ENCODE measurements at regions not wholly inside any gene's neighbourhood (a gene's known extent, or its start where the extent isn't known, plus 50 kb on each side); places are given as distances from the start of the nearest gene placed in this dataset.
"Not testable (repeated sequence)": the region's sequence is repeated elsewhere in the genome, so short reads cannot be mapped to it uniquely, and the experiment has no call there.

- not testable (repeated sequence) for DNase-seq
These were observed 127.9 kb downstream of the ARRDC4 start for GRCh38 chr15:98088307-98088945.

- DNase-seq = not testable (repeated sequence)
These were observed 128.8 kb downstream of the ARRDC4 start for GRCh38 chr15:98089352-98089751.

DNA sequence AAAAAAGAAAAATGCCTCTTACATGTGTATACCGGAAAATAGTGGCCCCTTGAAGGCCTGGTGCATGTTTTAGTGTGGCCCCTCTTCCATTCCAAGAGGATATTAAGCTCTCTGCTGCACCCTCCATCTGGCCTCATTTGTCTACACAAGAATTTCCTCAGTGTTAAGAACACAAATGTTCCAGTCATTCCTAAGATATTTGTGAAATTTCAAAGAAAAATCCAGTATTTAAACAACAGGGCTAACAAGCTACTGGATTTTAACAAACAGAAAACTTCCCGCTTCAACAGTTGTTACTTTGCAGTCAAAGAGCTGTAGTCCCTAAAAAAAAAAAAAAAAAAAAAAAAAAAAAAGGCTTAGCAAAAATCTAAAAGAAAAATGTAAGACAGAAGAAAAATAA is 137.5 kb downstream of the ARRDC4 start:
- not testable (repeated sequence) for DNase-seq

DNA sequence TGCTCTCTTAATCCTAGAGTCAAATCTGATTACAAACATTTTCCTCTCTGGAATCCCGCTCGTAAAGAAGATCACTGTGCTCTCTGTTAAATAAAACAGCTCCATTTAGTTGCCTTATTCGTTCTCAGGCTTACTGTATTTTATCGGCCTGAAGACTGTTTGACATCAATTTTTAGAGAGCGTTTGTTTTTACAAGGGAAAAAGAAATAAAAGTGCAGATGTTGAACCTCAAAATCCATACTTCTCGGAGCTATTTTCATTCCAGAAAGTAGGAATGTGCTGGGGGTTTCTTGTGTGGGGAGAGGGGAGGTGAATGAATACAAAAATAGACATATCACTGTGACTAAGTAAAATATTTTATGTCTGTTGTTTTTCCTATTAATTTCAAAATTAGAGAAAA is 140.1 kb downstream of the ARRDC4 start:
- DNase-seq = not testable (repeated sequence)

DNA sequence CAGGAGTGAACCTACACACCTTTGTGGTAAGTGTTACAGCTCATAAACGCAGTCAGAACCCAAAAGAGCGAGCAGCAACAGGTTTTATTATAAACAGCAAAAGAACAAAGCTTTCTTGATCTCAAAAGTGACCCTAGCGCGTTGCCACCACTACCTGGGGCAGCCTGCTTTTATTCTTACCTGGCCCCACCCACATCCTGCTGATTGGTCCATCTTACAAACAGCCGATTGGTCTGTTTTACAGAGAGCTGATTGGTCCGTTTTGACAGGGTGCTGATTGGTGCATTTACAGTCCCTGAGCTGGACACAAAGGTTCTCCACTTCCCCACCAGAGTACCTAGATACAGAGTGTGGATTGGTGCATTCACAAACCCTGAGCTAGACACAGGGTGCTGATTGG is 143.1 kb downstream of the ARRDC4 start:
- no peak for DNase-seq

- DNase-seq = not testable (repeated sequence)
These were observed 144.1 kb downstream of the ARRDC4 start for GRCh38 chr15:98104386-98105151.

- DNase-seq = not testable (repeated sequence)
These were observed 146.2 kb downstream of the ARRDC4 start for GRCh38 chr15:98106615-98107194.

DNA sequence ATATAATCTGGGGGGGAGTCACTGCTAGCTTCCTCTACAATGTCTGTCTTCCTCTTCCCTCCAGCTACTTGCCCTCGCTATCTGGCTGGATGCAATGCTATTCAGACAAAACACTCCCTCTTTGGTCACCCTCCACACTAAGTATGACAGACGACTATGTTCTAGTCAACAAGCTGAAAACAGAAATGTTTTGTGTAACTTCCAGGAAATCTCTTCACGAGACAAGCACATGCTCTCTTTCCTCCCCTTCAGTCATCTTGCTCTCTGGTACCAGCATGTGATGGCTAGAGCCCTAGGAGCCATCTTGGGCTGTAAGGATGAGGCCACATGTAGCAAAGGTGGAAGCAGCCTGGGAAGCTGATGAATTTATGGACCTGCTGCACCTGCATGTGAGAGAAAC is 151.3 kb downstream of the ARRDC4 start:
- DNase-seq = no peak

DNA sequence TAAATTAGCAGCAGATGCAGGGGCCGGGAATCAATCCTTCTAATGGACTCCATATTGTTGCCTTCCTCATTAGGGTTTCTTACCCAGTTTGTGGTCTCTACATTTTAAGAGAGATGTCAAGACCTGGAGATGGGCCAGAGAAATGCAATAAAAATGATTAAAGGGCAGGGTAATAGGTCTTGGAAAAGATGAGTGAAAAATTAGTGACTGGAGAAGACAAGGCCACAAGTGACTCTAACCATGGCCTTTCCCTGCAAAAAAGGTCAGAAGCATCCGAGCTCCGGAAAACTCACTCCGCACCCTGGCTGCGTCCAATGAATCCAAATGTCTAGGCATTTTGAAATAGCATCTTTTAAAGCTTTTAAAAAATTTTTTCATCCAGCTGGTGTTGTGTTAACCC is 152.8 kb downstream of the ARRDC4 start:
- no peak for DNase-seq

DNA sequence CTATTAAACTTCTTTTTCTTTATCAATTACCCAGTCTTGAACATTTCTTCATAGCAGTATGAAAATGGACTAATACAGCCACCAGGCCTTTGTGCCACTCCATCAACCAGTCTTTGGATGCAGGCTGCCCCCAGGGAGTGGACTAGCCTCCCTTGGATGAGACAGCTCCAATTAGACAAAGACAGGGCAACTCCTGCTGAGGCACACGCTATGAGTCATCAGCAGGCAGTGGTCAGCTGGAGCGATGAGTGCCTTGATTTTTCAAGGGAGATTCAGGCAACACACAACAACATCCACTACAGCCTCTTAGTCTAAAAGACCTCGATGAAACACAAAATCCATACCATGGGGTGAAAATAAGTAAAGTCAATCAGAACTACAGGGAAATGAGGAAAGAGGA is 160.1 kb downstream of the ARRDC4 start:
- DNase-seq = no peak

- DNase-seq = no peak
These were observed 161.0 kb downstream of the ARRDC4 start for GRCh38 chr15:98121536-98121935.

DNA sequence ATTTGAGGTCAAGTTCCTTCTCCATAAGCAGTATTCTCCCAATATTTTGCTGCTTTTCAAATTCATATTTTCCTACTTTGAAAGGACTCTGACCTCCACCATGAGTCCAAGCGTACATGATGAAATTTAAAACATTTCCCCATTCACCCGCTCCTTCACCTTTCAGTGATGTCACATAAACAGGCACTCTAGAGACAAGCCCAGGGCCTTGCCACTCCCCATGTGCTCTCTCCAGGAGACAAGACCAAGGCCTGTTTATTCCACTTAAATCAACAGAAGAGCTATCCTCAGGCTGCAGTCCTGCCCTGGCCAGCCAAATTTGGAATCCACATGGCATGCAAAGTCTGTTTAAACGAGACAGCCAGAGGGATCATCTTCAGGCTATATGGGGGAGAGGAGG is 161.5 kb downstream of the ARRDC4 start:
- no peak for DNase-seq

DNA sequence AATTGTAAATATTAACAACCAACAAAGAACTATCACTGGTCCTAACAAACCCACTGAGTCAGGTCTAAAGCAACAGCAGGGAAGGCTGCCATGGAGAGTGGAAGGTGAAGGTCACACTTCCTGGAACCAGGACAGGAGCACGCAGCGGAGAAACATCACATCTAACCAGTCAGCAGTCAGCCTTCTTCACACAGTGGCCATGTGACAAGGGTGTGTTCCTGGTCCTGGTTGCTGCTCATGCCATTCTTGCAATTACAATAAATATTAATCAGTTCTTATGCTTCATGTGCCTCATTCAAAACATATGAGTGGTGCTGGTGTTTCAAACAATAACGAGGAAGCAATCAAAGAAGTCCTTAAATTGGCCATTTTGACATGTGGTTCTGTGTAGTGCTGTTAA is 162.8 kb downstream of the ARRDC4 start:
- DNase-seq = no peak

- no peak for DNase-seq
These were observed 163.3 kb downstream of the ARRDC4 start for GRCh38 chr15:98123834-98124233.

DNA sequence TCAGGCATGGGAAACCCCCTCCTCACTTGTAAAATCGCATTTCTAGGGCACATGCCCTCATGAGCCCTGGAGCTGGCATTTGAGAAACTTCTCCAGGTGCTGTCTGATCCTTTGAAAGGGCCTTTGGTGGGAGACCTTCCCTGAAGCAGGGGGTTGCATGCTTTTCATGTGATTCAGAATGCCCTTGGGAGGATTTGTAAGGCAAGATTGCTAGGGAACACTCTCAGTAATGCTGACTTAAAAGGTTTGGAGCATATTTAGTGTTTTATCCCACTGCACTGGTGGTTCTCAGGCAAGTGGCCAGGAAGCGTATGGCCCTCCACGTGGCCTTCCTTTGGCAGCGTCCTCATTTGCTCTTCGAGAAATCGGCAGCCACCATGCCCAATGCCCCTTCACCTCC is 164.1 kb downstream of the ARRDC4 start:
- no peak for DNase-seq

DNA sequence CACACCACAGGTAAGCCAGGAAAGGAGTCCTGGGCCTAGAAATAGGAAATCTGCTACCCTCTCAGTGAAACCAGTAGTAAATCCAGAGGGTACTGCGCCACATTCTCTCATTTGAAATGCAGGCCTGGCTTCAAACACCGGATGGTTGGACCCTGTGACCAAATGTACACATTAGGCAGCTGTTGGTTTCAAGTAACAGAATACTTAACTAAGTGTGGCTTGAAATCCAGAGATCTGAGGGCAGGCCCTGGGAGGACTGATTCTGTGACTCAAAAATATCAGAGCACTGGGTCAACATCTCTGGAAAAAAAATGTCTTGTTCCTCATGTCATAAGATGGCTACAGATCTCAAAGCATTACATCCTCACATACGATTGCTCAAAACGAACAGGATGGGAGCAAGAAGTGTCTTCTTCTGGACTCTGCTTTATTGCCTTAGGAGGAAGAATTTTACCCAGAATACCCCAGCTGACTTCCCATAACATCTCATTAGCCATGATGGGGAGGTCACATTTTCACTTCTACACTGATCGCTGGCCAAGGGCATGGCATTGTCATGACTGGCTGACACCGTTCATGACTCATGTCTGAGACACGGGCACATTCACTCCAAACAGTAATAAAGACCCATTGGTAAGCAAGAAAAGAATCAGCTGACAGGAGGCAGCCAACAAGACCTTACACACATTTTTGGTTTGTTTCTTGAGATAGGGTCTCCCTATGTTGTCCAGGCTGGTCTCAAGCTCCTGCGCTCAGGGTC is 166.0 kb downstream of the ARRDC4 start:
- DNase-seq = no peak

DNA sequence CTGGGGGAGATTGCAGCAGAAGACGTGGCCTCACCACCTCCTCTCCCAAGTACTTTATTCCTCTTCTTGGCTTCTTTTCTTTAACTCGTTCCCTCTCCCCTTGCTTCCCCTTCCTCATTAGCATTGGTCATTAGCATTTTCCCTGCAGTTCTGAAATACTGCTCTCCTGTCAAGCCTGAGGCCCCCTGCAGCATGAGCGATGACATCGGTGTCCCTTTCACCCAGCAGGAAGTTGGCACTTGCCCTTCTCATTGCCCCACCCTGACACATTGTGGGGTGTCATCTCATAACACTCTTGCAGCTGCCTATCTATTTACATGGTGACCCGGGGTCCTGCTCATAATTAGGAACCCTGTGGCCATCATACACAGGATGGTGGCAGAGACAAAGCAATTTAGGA is 167.1 kb downstream of the ARRDC4 start:
- DNase-seq = no peak

DNA sequence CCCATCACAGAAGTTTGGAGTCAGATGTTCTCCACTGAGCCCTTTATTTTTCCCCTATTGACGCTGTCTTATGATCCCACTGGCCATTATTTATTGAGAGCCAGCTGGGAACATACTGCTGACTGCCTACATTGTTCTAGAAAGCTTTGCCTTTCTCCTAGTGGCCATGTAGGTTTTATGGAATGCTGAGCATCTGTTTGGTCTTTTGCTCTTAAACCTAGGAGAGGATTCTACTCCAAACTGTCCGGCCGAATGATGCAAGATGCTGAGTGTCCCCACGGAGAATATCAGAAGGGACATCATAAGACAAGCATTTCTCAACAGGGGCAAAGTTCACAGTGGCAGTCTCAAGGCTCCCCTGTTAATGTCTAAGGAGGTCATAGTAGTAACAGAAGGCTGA is 171.4 kb downstream of the ARRDC4 start:
- no peak for DNase-seq

DNA sequence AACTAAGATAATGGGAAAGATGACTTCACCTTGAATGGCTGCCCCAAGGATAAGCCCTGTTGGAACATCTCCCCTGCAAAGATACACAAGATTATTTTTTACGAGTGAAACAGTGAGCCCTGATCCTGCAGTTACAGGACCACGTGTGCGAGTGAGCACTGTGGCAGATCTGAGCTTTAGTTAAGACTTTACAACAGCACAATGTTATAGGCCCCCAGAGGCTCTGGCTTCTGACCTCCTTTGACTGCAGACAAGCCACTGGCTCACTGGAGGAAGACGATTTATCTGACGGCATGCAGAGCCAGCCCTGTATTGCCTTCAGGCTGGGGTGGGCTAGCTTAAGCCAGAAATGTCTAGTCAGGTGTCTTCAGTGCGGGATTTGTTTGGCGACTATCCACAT is 174.4 kb downstream of the ARRDC4 start:
- no peak for DNase-seq

GRCh38 chr15:98138910-98139309 is 178.4 kb downstream of the ARRDC4 start:
- DNase-seq = no peak

GRCh38 chr15:98139337-98139736 is 178.8 kb downstream of the ARRDC4 start:
- DNase-seq = no peak

DNA sequence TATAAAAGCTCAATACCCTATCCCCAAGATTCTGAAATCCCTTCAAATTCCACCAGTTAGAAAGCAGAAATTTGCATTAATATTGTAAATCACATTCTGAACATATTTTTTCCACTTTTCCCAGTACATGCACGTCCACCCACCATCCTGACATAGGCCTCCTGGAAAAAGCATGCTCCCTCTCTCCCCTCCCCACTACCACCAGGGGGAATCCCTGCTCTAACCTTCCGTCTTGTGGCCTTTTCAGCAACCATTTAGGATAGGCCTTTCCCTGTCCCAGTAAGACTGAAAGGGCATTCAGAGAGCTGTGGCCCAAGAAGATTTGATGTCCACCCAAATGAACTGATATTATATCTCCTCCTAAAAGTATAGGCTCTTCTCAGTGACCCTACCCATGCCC is 182.1 kb downstream of the ARRDC4 start:
- no peak for DNase-seq

DNA sequence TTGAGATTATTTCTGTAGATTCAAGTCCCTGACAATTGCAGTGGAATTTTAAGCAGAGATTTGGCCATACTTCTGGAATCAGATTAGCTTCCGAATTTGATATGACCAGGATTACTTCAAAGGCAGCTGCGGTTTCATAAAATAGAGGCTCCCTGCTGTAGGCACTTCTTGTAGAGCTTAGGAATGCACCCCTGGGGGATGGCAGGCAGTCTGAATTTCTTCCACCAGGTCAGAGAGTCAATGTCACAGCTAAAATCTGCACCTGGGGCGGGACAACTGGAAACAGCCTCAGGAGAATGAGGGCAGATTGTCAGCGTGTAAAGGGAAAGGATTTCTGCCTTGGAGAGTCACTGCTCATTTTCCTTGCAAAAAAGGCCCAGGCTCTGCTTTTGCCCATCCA is 182.6 kb downstream of the ARRDC4 start:
- no peak for DNase-seq

DNA sequence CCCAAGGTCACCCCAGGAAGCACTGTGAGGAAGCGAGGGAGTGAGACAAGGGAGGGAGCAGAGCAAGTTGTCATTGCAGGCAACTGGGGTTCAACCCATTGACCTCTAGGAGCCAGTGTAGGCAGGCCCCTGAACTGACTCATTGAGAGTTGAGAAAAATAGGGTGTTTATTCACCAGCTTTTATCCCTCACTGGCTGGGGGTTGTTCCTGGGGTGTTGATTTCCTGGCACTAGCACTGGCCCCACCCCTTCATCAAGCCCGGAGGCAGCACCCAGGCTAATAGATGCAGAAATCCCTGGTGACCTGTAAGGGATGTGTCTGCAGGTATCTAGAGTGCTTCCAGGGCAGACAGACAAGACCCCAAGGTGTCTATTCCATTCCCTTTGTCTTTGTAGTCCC is 183.9 kb downstream of the ARRDC4 start:
- no peak for DNase-seq
